OCI-LY3 (cell line): ENCODE measurements at regions not wholly inside any gene's neighbourhood (a gene's known extent, or its start where the extent isn't known, plus 50 kb on each side); places are given as distances from the start of the nearest gene placed in this dataset.

Source experiments
- EZH2phosphoT487 ChIP-seq: fragments of 200-600 bp; shearing (Covaris generic); IDR thresholded peaks from 2 replicates; pipeline ENCODE4 v1.6.1; 2018; ENCODE audit warnings: antibody characterized with exemption, mixed run types, low read depth
- TF ChIP-seq, protein P1 (sequence below): fragments of 200-600, 300-600 bp; sonication (generic); IDR thresholded peaks from 2 replicates; pipeline ENCODE4 v1.5.1; 2014; ENCODE audit warnings: antibody characterized with exemption, low read length, low read depth

- TF ChIP-seq, protein P1, sequence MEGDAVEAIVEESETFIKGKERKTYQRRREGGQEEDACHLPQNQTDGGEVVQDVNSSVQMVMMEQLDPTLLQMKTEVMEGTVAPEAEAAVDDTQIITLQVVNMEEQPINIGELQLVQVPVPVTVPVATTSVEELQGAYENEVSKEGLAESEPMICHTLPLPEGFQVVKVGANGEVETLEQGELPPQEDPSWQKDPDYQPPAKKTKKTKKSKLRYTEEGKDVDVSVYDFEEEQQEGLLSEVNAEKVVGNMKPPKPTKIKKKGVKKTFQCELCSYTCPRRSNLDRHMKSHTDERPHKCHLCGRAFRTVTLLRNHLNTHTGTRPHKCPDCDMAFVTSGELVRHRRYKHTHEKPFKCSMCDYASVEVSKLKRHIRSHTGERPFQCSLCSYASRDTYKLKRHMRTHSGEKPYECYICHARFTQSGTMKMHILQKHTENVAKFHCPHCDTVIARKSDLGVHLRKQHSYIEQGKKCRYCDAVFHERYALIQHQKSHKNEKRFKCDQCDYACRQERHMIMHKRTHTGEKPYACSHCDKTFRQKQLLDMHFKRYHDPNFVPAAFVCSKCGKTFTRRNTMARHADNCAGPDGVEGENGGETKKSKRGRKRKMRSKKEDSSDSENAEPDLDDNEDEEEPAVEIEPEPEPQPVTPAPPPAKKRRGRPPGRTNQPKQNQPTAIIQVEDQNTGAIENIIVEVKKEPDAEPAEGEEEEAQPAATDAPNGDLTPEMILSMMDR = no peak
- TF ChIP-seq EZH2phosphoT487 = no peak
These were observed 222.8 kb downstream of the CDH26 start for GRCh38 chr20:60180986-60181385.
